GM23338 (cell line): ENCODE measurements at regions not wholly inside any gene's neighbourhood (a gene's known extent, or its start where the extent isn't known, plus 50 kb on each side); places are given as distances from the start of the nearest gene placed in this dataset.

Experiments
- ATAC-seq: fragments of 200-7000 bp; cut with Tn5 transposase; 3 replicates; pipeline ENCODE4 v1.9.1; 2020
- DNase-seq: peaks from one replicate; pipeline ENCODE4 v3.0.0-alpha.2; 2015; ENCODE audit warnings: low spot score
- H2AFZ ChIP-seq: fragments of 200-600 bp; sonication (generic); 2 replicates; pipeline ENCODE4 v1.8.0; 2016; ENCODE audit warnings: antibody characterized with exemption, mild to moderate bottlenecking, moderate library complexity
- H3F3A ChIP-seq: fragments of 200-600 bp; sonication (generic); replicated peaks from 2 replicates; pipeline ENCODE4 v1.8.0; 2017; ENCODE audit warnings: antibody characterized with exemption, mixed run types, low read depth
- H3K27ac ChIP-seq: fragments of 200-600 bp; sonication (generic); 2 replicates; pipeline ENCODE4 v1.6.1; 2016; ENCODE audit warnings: low read depth
- H3K27me3 ChIP-seq: fragments of 200-600 bp; sonication (generic); 2 replicates; pipeline ENCODE4 v1.8.0; 2016; ENCODE audit warnings: mild to moderate bottlenecking, mixed run types, moderate library complexity; ENCODE audit not compliant: insufficient read depth
- H3K36me3 ChIP-seq: fragments of 200-600 bp; sonication (generic); 2 replicates; pipeline ENCODE4 v1.8.0; 2016; ENCODE audit warnings: mild to moderate bottlenecking; ENCODE audit not compliant: insufficient read depth
- H3K4me1 ChIP-seq: fragments of 200-600 bp; sonication (generic); 2 replicates; pipeline ENCODE4 v1.8.0; 2016; ENCODE audit warnings: mild to moderate bottlenecking, moderate library complexity; ENCODE audit not compliant: insufficient read depth
- H3K4me2 ChIP-seq: fragments of 200-600 bp; sonication (generic); 2 replicates; pipeline ENCODE4 v1.7.1; 2017; ENCODE audit warnings: mixed run types
- H3K4me3 ChIP-seq: fragments of 200-600 bp; sonication (generic); 2 replicates; pipeline ENCODE4 v1.6.1; 2016; ENCODE audit warnings: mixed run types
- H3K79me2 ChIP-seq: fragments of 200-600 bp; sonication (generic); replicated peaks from 2 replicates; pipeline ENCODE4 v1.8.0; 2017; ENCODE audit warnings: mild to moderate bottlenecking; ENCODE audit not compliant: insufficient read depth
- H3K9me2 ChIP-seq: fragments of 200-600 bp; sonication (generic); 2 replicates; pipeline ENCODE4 v1.8.0; 2017; ENCODE audit not compliant: insufficient read depth
- H4K20me1 ChIP-seq: fragments of 200-600 bp; sonication (generic); replicated peaks from 2 replicates; pipeline ENCODE4 v1.8.0; 2017; ENCODE audit warnings: mild to moderate bottlenecking; ENCODE audit not compliant: insufficient read depth
- H3K27ac Mint-ChIP-seq: 2 replicates; pipeline ENCODE4 v1.8.0; 2020; ENCODE audit warnings: inconsistent platforms, mild to moderate bottlenecking, moderate library complexity, mixed read lengths
- H3K27me3 Mint-ChIP-seq: 3 replicates; pipeline ENCODE4 v1.8.0; 2022; ENCODE audit warnings: low read depth, mild to moderate bottlenecking, moderate library complexity, mixed read lengths, inconsistent platforms; ENCODE audit not compliant: insufficient read depth, poor library complexity
- H3K36me3 Mint-ChIP-seq: 3 replicates; pipeline ENCODE4 v1.8.0; 2021; ENCODE audit warnings: low read depth, mild to moderate bottlenecking, inconsistent platforms, moderate library complexity, mixed read lengths
- H3K4me1 Mint-ChIP-seq: 3 replicates; pipeline ENCODE4 v1.8.0; 2020; ENCODE audit warnings: mild to moderate bottlenecking, inconsistent platforms, mixed read lengths
- H3K4me3 Mint-ChIP-seq: 3 replicates; pipeline ENCODE4 v1.8.0; 2021; ENCODE audit warnings: moderate library complexity, mild to moderate bottlenecking, inconsistent platforms, mixed read lengths
- H3K9me3 Mint-ChIP-seq: 3 replicates; pipeline ENCODE4 v1.8.0; 2020; ENCODE audit warnings: moderate library complexity, mild to moderate bottlenecking, inconsistent platforms, mixed read lengths
- CREB1 ChIP-seq: fragments of 250-450 bp; sonication (Bioruptor Pico); IDR thresholded peaks from 2 replicates; pipeline ENCODE4 v1.5.0; 2020; ENCODE audit warnings: low read depth, mild to moderate bottlenecking, moderate library complexity
- ETS1 ChIP-seq: IDR thresholded peaks from 2 replicates; pipeline ENCODE4 v1.6.1; 2016; ENCODE audit warnings: antibody characterized with exemption
- EZH2 ChIP-seq: fragments of 200-600 bp; sonication (generic); IDR thresholded peaks from one replicate; pipeline ENCODE4 v1.8.0; 2017; ENCODE audit warnings: antibody characterized with exemption, mild to moderate bottlenecking, low read depth; ENCODE audit not compliant: unreplicated experiment
- JUNB ChIP-seq: IDR thresholded peaks from one replicate; pipeline ENCODE4 v1.6.1; 2016; ENCODE audit warnings: antibody characterized with exemption; ENCODE audit not compliant: unreplicated experiment
- NANOG ChIP-seq: IDR thresholded peaks from 2 replicates; pipeline ENCODE4 v1.6.1; 2016; ENCODE audit warnings: antibody characterized with exemption, borderline replicate concordance
- POLR2AphosphoS5 ChIP-seq: IDR thresholded peaks from 2 replicates; pipeline ENCODE4 v1.6.1; 2016; ENCODE audit warnings: antibody characterized with exemption, low read depth
- REST ChIP-seq: IDR thresholded peaks from one replicate; pipeline ENCODE4 v1.6.1; 2018; ENCODE audit warnings: antibody characterized with exemption; ENCODE audit not compliant: unreplicated experiment
- STAT1 ChIP-seq: IDR thresholded peaks from one replicate; pipeline ENCODE4 v1.6.1; 2016; ENCODE audit warnings: antibody characterized with exemption; ENCODE audit not compliant: unreplicated experiment
- ZNF114 ChIP-seq: fragments of 250-450 bp; sonication (Bioruptor Pico); IDR thresholded peaks from 2 replicates; pipeline ENCODE4 v1.5.0; 2020; ENCODE audit warnings: mild to moderate bottlenecking, moderate library complexity
- ZNF331 ChIP-seq: fragments of 250-450 bp; sonication (Bioruptor Pico); IDR thresholded peaks from 2 replicates; pipeline ENCODE4 v1.5.0; 2020; ENCODE audit warnings: low read depth, mild to moderate bottlenecking, moderate library complexity
- ZNF462 ChIP-seq: fragments of 250-450 bp; sonication (Bioruptor Pico); IDR thresholded peaks from 2 replicates; pipeline ENCODE4 v1.5.0; 2020; ENCODE audit warnings: mild to moderate bottlenecking, moderate library complexity

GRCh38 chr20:17872959-17873358, 95.6 kb downstream of the SNX5 start (continued):
- no peak for TF ChIP-seq REST

GRCh38 chr20:17872434-17872833, 96.2 kb downstream of the SNX5 start:
- no peaks in the 10 kb centered on the region for H3K79me2 ChIP-seq
- H3K27me3 ChIP-seq = no peaks in the 10 kb centered on the region
- no peak overlapping the region for H3K4me3 ChIP-seq
- no peak overlapping the region; the same call in 2 of the 3 replicates for H3K4me3 Mint-ChIP-seq
- H3K9me2 ChIP-seq = no peaks in the 10 kb centered on the region
- DNase-seq = no peak
- no peak for TF ChIP-seq JUNB
- no peak for TF ChIP-seq POLR2AphosphoS5
- TF ChIP-seq NANOG = no peak
- TF ChIP-seq ZNF462 (CRISPR knock-in tag) = no peak
- TF ChIP-seq CREB1 = no peak
- TF ChIP-seq REST = no peak
- TF ChIP-seq STAT1 = no peak
- TF ChIP-seq ZNF114 (CRISPR knock-in tag) = no peak
- no peak for TF ChIP-seq EZH2
- no peak for TF ChIP-seq ZNF331 (CRISPR knock-in tag)
- TF ChIP-seq ETS1 = no peak
- H3K36me3 Mint-ChIP-seq = no peaks in the 10 kb centered on the region
- ATAC-seq = no peak
- no peaks in the 10 kb centered on the region for H4K20me1 ChIP-seq
- H3K27me3 Mint-ChIP-seq = peaks cover 5% of the 10 kb centered on the region
- peak overlapping the region; percentile 42 for H3K4me2 ChIP-seq
- H3K27ac Mint-ChIP-seq = peak overlapping the region; percentile 93; the same call in 1 of the 2 replicates
- peaks cover 78% of the 10 kb centered on the region for H3K4me1 Mint-ChIP-seq
- peaks cover 65% of the 10 kb centered on the region for H3K4me1 ChIP-seq
- H3K27ac ChIP-seq = peak overlapping the region; percentile 85
- H3F3A ChIP-seq = no peaks in the 10 kb centered on the region; the same call in 1 of the 2 replicates
- no peaks in the 10 kb centered on the region for H3K36me3 ChIP-seq
- H2AFZ ChIP-seq = 0 out of 2 replicates have a peak overlapping the region, but pooled peaks have one; percentile 6
- H3K9me3 Mint-ChIP-seq = no peaks in the 10 kb centered on the region
